DND-41 (cell line): ENCODE measurements at regions not wholly inside any gene's neighbourhood (a gene's known extent, or its start where the extent isn't known, plus 50 kb on each side); places are given as distances from the start of the nearest gene placed in this dataset.

ENCODE experiments used
- ATAC-seq: fragments of 200-7000 bp; cut with Tn5 transposase; 3 replicates; pipeline ENCODE4 v1.9.1; 2021; ENCODE audit warnings: low read depth; ENCODE audit not compliant: insufficient read depth
- DNase-seq: peaks from one replicate; pipeline ENCODE4 v3.0.0-alpha.2; 2020
- H2AFZ ChIP-seq: 2 replicates; pipeline ENCODE4 v1.6.0; 2012; ENCODE audit warnings: low read depth, low read length
- H3K27ac ChIP-seq: 2 replicates; pipeline ENCODE4 v1.5.1; 2012; ENCODE audit warnings: low read length, inconsistent platforms
- H3K27me3 ChIP-seq: fragments of 200-600 bp; sonication (generic); 2 replicates; pipeline ENCODE4 v1.6.0; 2012; ENCODE audit warnings: low read length, mild to moderate bottlenecking, inconsistent platforms; ENCODE audit not compliant: insufficient read depth, poor library complexity
- H3K36me3 ChIP-seq: 2 replicates; pipeline ENCODE4 v1.5.1; 2012; ENCODE audit warnings: low read length, inconsistent platforms; ENCODE audit not compliant: insufficient read depth
- H3K4me1 ChIP-seq: 2 replicates; pipeline ENCODE4 v1.5.1; 2012; ENCODE audit warnings: mild to moderate bottlenecking, low read length; ENCODE audit not compliant: insufficient read depth
- H3K4me2 ChIP-seq: 2 replicates; pipeline ENCODE4 v1.6.0; 2012; ENCODE audit warnings: mild to moderate bottlenecking, moderate library complexity, low read length, inconsistent platforms; ENCODE audit not compliant: insufficient read depth
- H3K4me3 ChIP-seq, 2 experiments: fragments of 200-600 bp in 1 of 2; shearing (Covaris generic) in 1 of 2; 2 replicates each; pipeline ENCODE4 v1.5.1; 2012 to 2016; ENCODE audit warnings: inconsistent platforms in 2 of 2, low read length in 2 of 2, mild to moderate bottlenecking in 2 of 2, low read depth in 1 of 2, moderate library complexity in 1 of 2
- H3K79me2 ChIP-seq: 2 replicates; pipeline ENCODE4 v1.6.0; 2012; ENCODE audit warnings: low read length, inconsistent platforms; ENCODE audit not compliant: insufficient read depth
- H3K9ac ChIP-seq: 2 replicates; pipeline ENCODE4 v1.6.0; 2012; ENCODE audit warnings: low read depth, mild to moderate bottlenecking, inconsistent platforms, low read length, moderate library complexity
- H3K9me3 ChIP-seq: 2 replicates; pipeline ENCODE4 v1.5.1; 2012; ENCODE audit warnings: low read length, moderate library complexity, mild to moderate bottlenecking, inconsistent platforms; ENCODE audit not compliant: insufficient read depth, severe bottlenecking
- H4K20me1 ChIP-seq: 2 replicates; pipeline ENCODE4 v1.6.0; 2012; ENCODE audit warnings: low read length; ENCODE audit not compliant: insufficient read depth
- CTCF ChIP-seq: IDR thresholded peaks from 2 replicates; pipeline ENCODE4 v1.5.1; 2012; ENCODE audit warnings: borderline replicate concordance, low read length, moderate library complexity, mild to moderate bottlenecking; ENCODE audit not compliant: poor library complexity, severe bottlenecking; ENCODE audit errors: extremely low read depth
- EZH2 ChIP-seq: IDR thresholded peaks from 3 replicates; pipeline ENCODE4 v1.6.1; 2012; ENCODE audit warnings: borderline replicate concordance, low read depth, mild to moderate bottlenecking, moderate library complexity, low read length, inconsistent platforms; ENCODE audit not compliant: severe bottlenecking

- Histone ChIP-seq H3K4me2 (no peak overlapping the region), H3K9me3 (no peaks in the 10 kb centered on the region), H3K79me2 (no peaks in the 10 kb centered on the region), H3K36me3 (no peaks in the 10 kb centered on the region), H3K4me3 (no peak overlapping the region), H3K27me3 (no peaks in the 10 kb centered on the region), H3K4me1 (no peaks in the 10 kb centered on the region), H3K27ac (no peak overlapping the region), H3K9ac (no peak overlapping the region), H2AFZ (no peak overlapping the region), H4K20me1 (no peaks in the 10 kb centered on the region)
- DNase-seq: no peak
- ATAC-seq: no peak
- TF ChIP-seq CTCF (no peak), EZH2 (no peak)
These were observed 391.5 kb downstream of the GASK1B start for GRCh38 chr4:157781361-157781760.

- H3K4me1 ChIP-seq: no peaks in the 10 kb centered on the region
- no peaks in the 10 kb centered on the region for H3K9me3 ChIP-seq
- no peak overlapping the region for H3K4me2 ChIP-seq
- no peaks in the 10 kb centered on the region for H4K20me1 ChIP-seq
- TF ChIP-seq EZH2 (no peak), CTCF (no peak)
- no peak overlapping the region for H3K27ac ChIP-seq
- H2AFZ ChIP-seq: no peak overlapping the region
- no peak for ATAC-seq
- H3K4me3 ChIP-seq: no peak overlapping the region
- no peaks in the 10 kb centered on the region for H3K27me3 ChIP-seq
- no peaks in the 10 kb centered on the region for H3K79me2 ChIP-seq
- no peak for DNase-seq
- no peaks in the 10 kb centered on the region for H3K36me3 ChIP-seq
- no peak overlapping the region for H3K9ac ChIP-seq
These were observed 393.7 kb downstream of the GASK1B start for GRCh38 chr4:157779081-157779480.

DNA sequence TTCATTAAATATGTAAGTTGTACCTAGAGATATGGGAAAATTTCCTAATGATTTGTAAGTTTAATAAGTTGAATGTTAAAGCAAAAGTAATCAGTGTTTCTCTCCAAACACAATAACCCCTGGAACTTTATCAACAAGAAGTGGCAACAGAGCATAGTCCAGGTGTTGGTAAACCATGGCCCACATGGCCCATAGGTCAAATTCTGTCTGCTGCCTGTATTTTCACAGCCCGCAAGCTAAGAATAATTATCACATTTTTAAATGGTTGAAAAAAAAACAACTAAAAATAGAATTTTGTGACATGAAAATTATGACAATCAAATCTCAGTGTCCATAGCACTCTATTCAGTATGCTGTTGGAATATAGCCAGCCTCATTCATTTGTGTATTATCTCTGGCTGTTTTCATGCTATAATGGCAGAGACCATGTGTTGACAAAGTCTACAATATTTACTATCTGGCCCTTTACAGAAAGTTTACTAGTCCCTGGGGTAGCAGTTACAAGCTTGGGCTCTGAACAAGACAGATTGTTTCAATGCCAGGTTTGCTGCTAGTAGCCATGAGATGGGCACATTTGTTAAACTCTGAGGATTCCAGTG is 395.8 kb downstream of the GASK1B start:
- H2AFZ ChIP-seq: no peak overlapping the region
- H3K9ac ChIP-seq: no peak overlapping the region
- no peaks in the 10 kb centered on the region for H3K9me3 ChIP-seq
- H3K4me3 ChIP-seq: no peak overlapping the region
- H3K36me3 ChIP-seq: no peaks in the 10 kb centered on the region
- ATAC-seq (no peak), DNase-seq (no peak)
- no peak overlapping the region for H3K27ac ChIP-seq
- H3K4me1 ChIP-seq: no peaks in the 10 kb centered on the region
- no peaks in the 10 kb centered on the region for H3K27me3 ChIP-seq
- no peaks in the 10 kb centered on the region for H4K20me1 ChIP-seq
- TF ChIP-seq CTCF: no peak
- TF ChIP-seq EZH2: no peak
- H3K4me2 ChIP-seq: no peak overlapping the region
- H3K79me2 ChIP-seq: no peaks in the 10 kb centered on the region

DNA sequence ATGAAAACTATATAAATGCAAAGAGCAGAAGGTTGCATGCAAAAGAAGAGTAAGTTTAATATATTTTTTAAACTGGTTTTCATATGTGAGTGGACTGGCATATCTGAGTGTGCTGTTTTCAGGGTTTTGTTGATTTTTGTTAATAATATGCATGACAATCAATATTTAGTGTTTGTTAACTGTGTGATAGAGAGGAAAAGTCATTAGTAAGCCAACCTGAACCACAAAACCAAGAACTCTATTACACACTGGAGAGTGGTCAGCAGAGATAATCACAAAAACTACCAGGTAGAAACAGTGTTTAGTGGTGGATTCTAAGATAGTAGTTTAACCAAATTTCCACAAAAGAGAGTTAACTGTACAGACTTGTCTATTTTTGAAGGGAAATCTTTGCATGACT is 396.9 kb downstream of the GASK1B start:
- Histone ChIP-seq H2AFZ (no peak overlapping the region), H3K4me3 (no peak overlapping the region), H3K9ac (no peak overlapping the region), H3K27me3 (no peaks in the 10 kb centered on the region), H3K4me1 (no peaks in the 10 kb centered on the region), H4K20me1 (no peaks in the 10 kb centered on the region), H3K4me2 (no peak overlapping the region), H3K79me2 (no peaks in the 10 kb centered on the region), H3K9me3 (no peaks in the 10 kb centered on the region), H3K36me3 (no peaks in the 10 kb centered on the region), H3K27ac (no peak overlapping the region)
- ATAC-seq (no peak), DNase-seq (no peak)
- TF ChIP-seq CTCF: no peak
- TF ChIP-seq EZH2: no peak
